ENCODE measurements at regions not wholly inside any gene's neighbourhood (a gene's known extent, or its start where the extent isn't known, plus 50 kb on each side); places are given as distances from the start of the nearest gene placed in this dataset.
"Not testable (repeated sequence)": the region's sequence is repeated elsewhere in the genome, so short reads cannot be mapped to it uniquely, and the experiment has no call there.

- DNase-seq (ENCODE audit: low read depth), result no peak
Observed at GRCh38 chr2:64795024-64795592, 141.4 kb upstream of the SERTAD2 start.

GRCh38 chr2:64796926-64797325, 143.2 kb upstream of the SERTAD2 start:
- DNase-seq (ENCODE audit: low read depth), result no peak

DNA sequence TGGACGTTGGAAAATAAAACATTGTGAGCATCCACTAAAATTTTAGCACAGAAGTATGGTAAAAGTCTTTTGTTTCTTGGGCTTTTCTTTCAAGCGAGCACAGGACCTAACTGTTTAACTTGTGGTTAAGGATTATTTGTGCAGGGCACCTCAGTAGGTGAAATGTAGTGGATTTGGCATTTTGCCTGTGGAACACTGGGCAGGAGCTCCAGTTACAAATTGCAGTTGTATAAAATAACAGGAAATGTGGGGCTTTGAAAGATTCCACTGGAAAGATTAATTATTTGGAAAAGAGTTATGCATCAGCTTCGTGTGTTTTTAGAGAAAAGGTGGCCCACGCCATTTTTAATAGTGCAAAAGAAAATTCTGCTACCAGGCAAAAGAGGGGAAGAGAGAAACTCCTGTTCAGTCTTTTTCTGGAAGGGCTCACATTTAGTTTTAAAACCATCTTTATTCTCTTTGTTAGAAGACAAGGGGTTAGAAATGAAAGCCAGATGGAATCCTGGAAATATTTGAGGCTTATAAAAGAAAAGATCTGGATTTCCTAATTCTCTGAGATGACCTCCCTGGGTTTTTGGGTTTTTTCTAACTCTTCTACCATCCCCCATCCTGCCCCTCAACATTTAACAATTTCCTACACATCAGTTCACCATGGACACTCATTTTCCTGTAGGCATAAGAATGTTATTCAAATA, 144.3 kb upstream of the SERTAD2 start:
- DNase-seq (ENCODE audit: low read depth), result no peak

DNA sequence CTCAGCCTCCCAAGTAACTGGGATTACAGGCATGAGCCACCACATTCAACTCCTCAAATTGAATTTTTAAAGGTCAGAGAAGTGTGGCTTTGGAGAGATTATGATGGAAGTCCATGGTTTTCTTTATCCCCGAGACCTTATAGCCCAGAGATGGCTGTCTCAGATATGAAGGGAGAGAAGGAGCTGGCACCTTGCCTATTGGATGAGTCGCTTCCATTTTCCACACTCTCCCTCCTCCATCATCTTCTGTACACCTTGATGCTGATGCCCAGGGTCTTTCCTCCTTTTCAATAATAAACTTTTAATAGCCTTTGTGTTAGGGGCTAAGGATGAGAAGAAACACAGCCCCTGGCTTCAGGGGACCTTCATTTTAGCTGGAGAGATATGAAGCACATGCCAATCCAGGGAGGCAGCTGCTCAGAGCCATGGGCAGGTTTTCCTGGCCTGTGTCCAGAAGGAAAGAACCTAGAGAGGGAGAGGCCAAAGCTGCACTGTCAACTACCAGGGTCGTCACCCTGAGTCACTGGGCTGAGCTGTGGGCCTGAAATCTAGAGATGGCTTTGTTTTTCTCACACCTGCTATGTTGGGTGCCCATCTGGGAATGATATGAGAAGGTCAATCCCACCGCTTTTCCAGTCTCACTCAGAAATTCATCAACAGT, 146.0 kb upstream of the SERTAD2 start:
- DNase-seq (ENCODE audit: low read depth), result no peak

GRCh38 chr2:64803776-64804175, 150.1 kb upstream of the SERTAD2 start:
- no peak for DNase-seq (ENCODE audit: low read depth)

DNA sequence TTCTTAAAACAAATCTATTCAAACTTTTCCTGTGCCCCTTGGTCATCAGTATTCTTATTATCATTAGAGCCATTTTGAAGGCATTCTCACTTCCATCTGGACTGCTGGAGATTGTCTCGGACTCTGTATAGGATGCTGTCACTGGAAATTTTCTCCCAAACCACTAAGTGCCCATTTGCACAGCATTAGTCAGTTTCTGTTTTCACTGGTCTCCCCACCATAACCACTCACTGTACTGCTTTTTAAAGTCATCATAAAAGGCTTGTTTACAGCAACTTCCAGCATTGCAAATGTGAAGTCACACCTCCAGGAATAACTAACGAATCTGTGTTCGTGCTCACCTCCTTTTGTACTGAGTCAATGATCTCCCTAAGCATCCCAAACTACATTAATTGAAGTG, 150.9 kb upstream of the SERTAD2 start:
- DNase-seq (ENCODE audit: low read depth), result no peak

DNA sequence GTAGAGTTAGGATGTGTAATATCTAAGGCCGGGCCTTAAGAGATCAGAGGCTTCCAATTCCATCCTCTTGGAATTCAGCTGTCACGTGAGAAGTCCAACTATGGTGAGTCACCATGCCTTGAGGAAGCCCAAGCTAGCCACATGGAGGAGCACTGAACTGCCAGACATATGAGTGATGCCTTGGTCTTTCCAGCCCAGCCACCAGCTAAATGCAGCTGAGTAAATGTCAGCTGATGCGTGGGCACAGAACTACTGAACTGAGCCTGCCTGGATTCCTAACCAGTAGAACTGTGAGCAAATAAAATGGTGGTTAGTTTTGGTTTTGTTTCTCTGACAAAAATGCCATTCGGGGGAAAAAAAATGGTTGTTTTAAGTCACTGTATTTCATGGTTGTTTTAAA, 153.7 kb upstream of the SERTAD2 start:
- DNase-seq (ENCODE audit: low read depth), result no peak

GRCh38 chr2:64808092-64808491, 154.4 kb upstream of the SERTAD2 start:
- no peak for DNase-seq (ENCODE audit: low read depth)

DNA sequence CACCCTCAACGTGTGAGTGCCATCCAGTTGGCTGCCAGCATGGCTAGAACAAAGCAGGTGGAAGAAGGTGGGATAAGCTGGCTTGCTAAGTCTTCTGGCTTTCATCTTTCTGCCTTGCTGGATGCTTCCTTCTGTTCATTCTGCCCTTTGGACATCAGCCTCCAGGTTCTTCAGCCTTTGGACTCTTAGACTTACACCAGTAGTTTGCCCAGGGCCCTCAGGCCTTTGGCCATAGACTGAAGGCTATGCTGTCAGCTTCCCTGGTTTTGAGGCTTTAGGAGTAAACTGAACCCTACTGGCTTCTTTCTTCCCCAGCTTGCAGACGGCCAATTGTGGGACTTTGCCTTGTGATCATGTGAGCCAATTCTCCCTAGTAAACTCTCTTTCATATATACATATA, 155.0 kb upstream of the SERTAD2 start:
- no peak for DNase-seq (ENCODE audit: low read depth)

DNA sequence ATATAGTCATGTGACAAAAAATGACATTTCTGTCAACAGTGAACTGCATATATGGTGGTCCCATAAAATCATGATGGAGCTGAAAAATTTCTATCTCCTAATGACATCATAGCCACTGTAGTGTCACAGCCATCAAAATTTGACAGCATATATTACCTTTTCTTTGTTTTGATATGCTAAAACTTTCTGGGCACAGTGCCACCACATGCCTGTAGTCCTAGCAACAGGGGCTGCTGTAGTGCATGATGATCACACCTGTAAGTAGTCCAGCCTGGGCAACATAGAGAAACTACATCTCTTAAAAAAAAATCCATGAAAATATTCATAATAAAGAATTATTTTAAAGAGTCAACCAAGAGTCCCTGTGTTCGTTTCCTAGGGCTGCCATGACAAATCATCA, 155.5 kb upstream of the SERTAD2 start:
- DNase-seq (ENCODE audit: low read depth), result no peak

DNA sequence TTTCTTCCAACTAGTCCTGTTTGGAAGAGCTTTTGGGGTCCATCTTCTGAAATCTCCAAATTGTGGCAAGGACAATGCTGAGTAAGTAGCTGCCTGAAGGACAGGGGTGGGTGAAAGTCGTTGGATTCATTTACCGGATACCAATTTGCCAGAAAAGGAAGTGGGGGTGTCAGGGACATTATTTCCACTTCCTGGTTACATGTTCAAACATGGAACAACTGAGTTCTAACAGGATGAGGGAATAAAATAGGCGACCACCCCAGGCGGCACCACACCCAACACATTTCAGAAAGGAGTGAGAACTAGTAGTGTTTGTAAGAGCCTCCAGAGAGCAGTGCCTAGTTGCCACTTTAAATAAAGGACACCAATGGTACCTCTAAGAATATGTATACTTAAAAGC, 158.6 kb upstream of the SERTAD2 start:
- DNase-seq (ENCODE audit: low read depth), result no peak

GRCh38 chr2:64814007-64814406, 160.3 kb upstream of the SERTAD2 start:
- DNase-seq (ENCODE audit: low read depth), result no peak

- DNase-seq (ENCODE audit: low read depth), result not testable (repeated sequence)
Observed at GRCh38 chr2:64816526-64816925, 162.8 kb upstream of the SERTAD2 start.

DNA sequence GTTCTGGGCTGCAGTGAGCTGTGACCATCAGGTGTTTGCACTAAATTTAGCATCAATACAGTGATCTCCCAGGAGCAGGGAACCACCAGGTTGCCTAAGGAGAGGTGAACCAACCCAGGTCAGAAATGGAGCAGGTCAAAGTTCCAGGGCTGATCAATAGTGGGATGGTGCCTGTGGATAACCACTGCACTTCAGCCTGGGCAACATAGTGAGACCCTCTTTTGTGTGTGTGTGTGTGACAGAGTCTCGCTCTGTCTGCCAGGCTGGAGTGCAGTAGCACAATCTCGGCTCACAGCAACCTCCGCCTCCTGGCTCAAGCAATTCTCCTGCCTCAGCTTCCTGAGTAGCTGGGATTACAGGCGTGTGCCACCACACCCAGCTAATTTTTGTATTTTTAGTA, 163.7 kb upstream of the SERTAD2 start:
- no peak for DNase-seq (ENCODE audit: low read depth)

GRCh38 chr2:64818664-64819060, 164.9 kb upstream of the SERTAD2 start:
- no peak for DNase-seq (ENCODE audit: low read depth)

- DNase-seq (ENCODE audit: low read depth), result no peak
Observed at GRCh38 chr2:64819361-64819760, 165.6 kb upstream of the SERTAD2 start.

GRCh38 chr2:64819774-64820688, 166.3 kb upstream of the SERTAD2 start:
- DNase-seq (ENCODE audit: low read depth), result no peak

GRCh38 chr2:64820901-64821300, 167.2 kb upstream of the SERTAD2 start:
- no peak for DNase-seq (ENCODE audit: low read depth)

- DNase-seq (ENCODE audit: low read depth), result no peak
Observed at GRCh38 chr2:64823794-64824193, 165.4 kb upstream of the SLC1A4 start.

- no peak for DNase-seq (ENCODE audit: low read depth)
Observed at GRCh38 chr2:64825831-64826491, 163.2 kb upstream of the SLC1A4 start.

GRCh38 chr2:64826703-64827102, 162.5 kb upstream of the SLC1A4 start:
- DNase-seq (ENCODE audit: low read depth), result no peak

GRCh38 chr2:64828261-64828660, 160.9 kb upstream of the SLC1A4 start:
- DNase-seq (ENCODE audit: low read depth), result no peak

Data from stimulated activated CD8-positive, alpha-beta memory T cell treated with anti-CD3 and anti-CD28 coated beads, Interleukin-7, amount 100 ng/mL, for 24 hours (primary cell).